ENCODE measurements at regions not wholly inside any gene's neighbourhood (a gene's known extent, or its start where the extent isn't known, plus 50 kb on each side); places are given as distances from the start of the nearest gene placed in this dataset.
"Not testable (repeated sequence)": the region's sequence is repeated elsewhere in the genome, so short reads cannot be mapped to it uniquely, and the experiment has no call there.

GRCh38 chrX:952816-953215, 259.6 kb downstream of the CRLF2 start:
- no peaks in the 10 kb centered on the region for H3K4me1 Mint-ChIP-seq (ENCODE audit: unreplicated experiment)
- H3K27me3 Mint-ChIP-seq (ENCODE audit: unreplicated experiment) = no peaks in the 10 kb centered on the region
- H3K36me3 Mint-ChIP-seq (ENCODE audit: unreplicated experiment) = no peaks in the 10 kb centered on the region
- H3K9me3 Mint-ChIP-seq (ENCODE audit: unreplicated experiment) = peaks cover 11% of the 10 kb centered on the region
- no peak overlapping the region for H3K27ac Mint-ChIP-seq (ENCODE audit: unreplicated experiment)
- TF ChIP-seq CTCF (IDR thresholded peaks at IDR 0.05) = no peak
- H3K4me3 Mint-ChIP-seq (ENCODE audit: unreplicated experiment) = no peak overlapping the region
- peak; percentile 42 for DNase-seq (ENCODE audit: extremely low spot score, unreplicated experiment)

- not testable (repeated sequence) for H3K27ac Mint-ChIP-seq (ENCODE audit: unreplicated experiment); H3K4me1 Mint-ChIP-seq (ENCODE audit: unreplicated experiment); H3K4me3 Mint-ChIP-seq (ENCODE audit: unreplicated experiment); H3K27me3 Mint-ChIP-seq (ENCODE audit: unreplicated experiment); H3K36me3 Mint-ChIP-seq (ENCODE audit: unreplicated experiment)
- H3K9me3 Mint-ChIP-seq (ENCODE audit: unreplicated experiment) = peaks cover 12% of the 10 kb centered on the region
- DNase-seq (ENCODE audit: extremely low spot score, unreplicated experiment) = peak; percentile 7
Measured at GRCh38 chrX:947262-947661, 265.2 kb downstream of the CRLF2 start.

- Mint-ChIP-seq H3K9me3 (ENCODE audit: unreplicated experiment) (peaks cover 9% of the 10 kb centered on the region), H3K4me1 (ENCODE audit: unreplicated experiment) (no peaks in the 10 kb centered on the region), H3K27ac (ENCODE audit: unreplicated experiment) (no peak overlapping the region), H3K27me3 (ENCODE audit: unreplicated experiment) (no peaks in the 10 kb centered on the region), H3K36me3 (ENCODE audit: unreplicated experiment) (no peaks in the 10 kb centered on the region), H3K4me3 (ENCODE audit: unreplicated experiment) (no peak overlapping the region)
- no peak for DNase-seq (ENCODE audit: extremely low spot score, unreplicated experiment)
- no peak for TF ChIP-seq CTCF (IDR thresholded peaks at IDR 0.05)
Measured at GRCh38 chrX:943035-943434, 269.4 kb downstream of the CRLF2 start.

GRCh38 chrX:940691-941090, 271.8 kb downstream of the CRLF2 start:
- H3K27me3 Mint-ChIP-seq (ENCODE audit: unreplicated experiment) = no peaks in the 10 kb centered on the region
- no peaks in the 10 kb centered on the region for H3K4me1 Mint-ChIP-seq (ENCODE audit: unreplicated experiment)

GRCh38 chrX:936979-937769, 275.3 kb downstream of the CRLF2 start:
- DNase-seq (ENCODE audit: extremely low spot score, unreplicated experiment) = peak; percentile 60
- no peak for TF ChIP-seq CTCF (IDR thresholded peaks at IDR 0.05)
- Mint-ChIP-seq H3K27me3 (ENCODE audit: unreplicated experiment) (no peaks in the 10 kb centered on the region), H3K27ac (ENCODE audit: unreplicated experiment) (no peak overlapping the region), H3K36me3 (ENCODE audit: unreplicated experiment) (no peaks in the 10 kb centered on the region), H3K4me3 (ENCODE audit: unreplicated experiment) (no peak overlapping the region), H3K9me3 (ENCODE audit: unreplicated experiment) (no peaks in the 10 kb centered on the region), H3K4me1 (ENCODE audit: unreplicated experiment) (no peaks in the 10 kb centered on the region)

More at GRCh38 chrX:940691-941090, 271.8 kb downstream of the CRLF2 start:
- Mint-ChIP-seq H3K4me3 (ENCODE audit: unreplicated experiment) (no peak overlapping the region), H3K36me3 (ENCODE audit: unreplicated experiment) (no peaks in the 10 kb centered on the region), H3K27ac (ENCODE audit: unreplicated experiment) (no peak overlapping the region), H3K9me3 (ENCODE audit: unreplicated experiment) (no peaks in the 10 kb centered on the region)
- DNase-seq (ENCODE audit: extremely low spot score, unreplicated experiment) = peak; percentile 72
- no peak for TF ChIP-seq CTCF (IDR thresholded peaks at IDR 0.05)

Measured in osteocyte (in vitro differentiated cells).